ENCODE measurements at regions not wholly inside any gene's neighbourhood (a gene's known extent, or its start where the extent isn't known, plus 50 kb on each side); places are given as distances from the start of the nearest gene placed in this dataset.

DNA sequence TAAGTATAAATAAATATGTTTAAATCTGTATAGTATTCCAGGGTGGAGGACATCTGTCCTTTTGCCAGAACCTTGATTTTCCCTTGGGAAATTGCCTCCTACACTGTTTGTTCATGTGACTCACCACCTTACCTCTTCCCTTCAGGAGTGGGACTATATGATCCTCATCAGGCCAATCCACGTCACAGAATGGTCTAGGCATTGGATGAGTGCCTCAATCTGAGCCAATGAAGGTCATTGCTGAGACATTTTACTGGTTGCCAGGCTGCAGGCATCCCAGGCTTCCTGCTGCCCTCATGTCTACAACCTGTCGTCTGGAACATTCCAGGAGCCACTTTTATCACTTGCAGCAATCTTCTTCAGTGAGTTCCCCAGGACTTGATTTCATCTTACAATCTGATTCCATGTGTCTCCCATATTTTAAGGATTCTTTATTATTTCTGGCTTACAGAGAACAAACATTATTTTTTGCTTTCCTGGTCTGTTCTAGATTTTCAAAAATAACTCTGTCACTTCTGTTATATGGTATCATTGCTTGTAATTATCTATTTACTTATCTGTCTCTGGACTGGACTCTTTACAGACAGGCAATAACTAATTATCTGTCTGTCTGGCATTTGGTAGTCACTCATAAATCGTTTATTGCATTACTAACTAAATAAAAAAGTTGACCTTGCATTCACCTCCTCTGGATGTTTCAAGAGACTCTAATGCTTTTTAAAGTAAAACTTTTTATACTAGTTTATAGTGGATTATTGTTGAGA is 107.3 kb upstream of the APC start:
- Histone ChIP-seq H3K36me3 (no peaks in the 10 kb centered on the region), H3K4me1 (ENCODE audit: low read depth) (peaks cover 22% of the 10 kb centered on the region), H3K27me3 (no peaks in the 10 kb centered on the region), H3K4me3 (no peak overlapping the region), H3K27ac (no peak overlapping the region), H3K9me3 (ENCODE audit: low read depth) (no peaks in the 10 kb centered on the region)
- TF ChIP-seq CTCF (IDR thresholded peaks at IDR 0.05; ENCODE audit: low read depth, low read length) = no peak
- no peak for DNase-seq (ENCODE audit: low read depth in 1 of 2, low spot score in 1 of 2)

- Histone ChIP-seq H3K36me3 (no peaks in the 10 kb centered on the region), H3K9me3 (ENCODE audit: low read depth) (no peaks in the 10 kb centered on the region), H3K27me3 (no peaks in the 10 kb centered on the region), H3K4me3 (no peak overlapping the region), H3K4me1 (ENCODE audit: low read depth) (peaks cover 24% of the 10 kb centered on the region), H3K27ac (no peak overlapping the region)
- no peak for DNase-seq (ENCODE audit: low read depth in 1 of 2, low spot score in 1 of 2)
- no peak for TF ChIP-seq CTCF (IDR thresholded peaks at IDR 0.05; ENCODE audit: low read depth, low read length)
Observed at GRCh38 chr5:112634166-112634565, 103.5 kb upstream of the APC start.

DNA sequence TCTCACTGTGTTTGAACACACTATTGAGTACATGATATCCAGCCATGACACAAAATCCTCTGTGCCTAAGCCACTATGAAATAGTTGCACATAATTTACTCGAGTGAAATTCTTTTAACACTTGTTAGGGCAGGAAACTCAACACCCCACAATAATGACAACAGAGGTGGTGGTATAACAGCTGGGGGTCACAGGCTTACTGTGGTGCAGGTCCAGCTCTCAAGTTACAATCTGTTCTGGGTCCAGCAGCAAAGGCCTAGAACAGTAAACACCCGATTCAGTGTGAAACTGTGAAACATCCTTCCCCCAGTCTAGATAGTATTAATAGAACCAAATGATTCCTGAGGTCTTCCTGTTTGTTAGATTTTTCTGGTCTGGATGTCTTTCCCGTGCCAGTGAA is 102.9 kb upstream of the APC start:
- no peak for DNase-seq (ENCODE audit: low read depth in 1 of 2, low spot score in 1 of 2)
- peaks cover 24% of the 10 kb centered on the region for H3K4me1 ChIP-seq (ENCODE audit: low read depth)
- H3K27ac ChIP-seq = peak overlapping the region; percentile 8
- H3K36me3 ChIP-seq = no peaks in the 10 kb centered on the region
- H3K27me3 ChIP-seq = no peaks in the 10 kb centered on the region
- H3K4me3 ChIP-seq = no peak overlapping the region
- TF ChIP-seq CTCF (IDR thresholded peaks at IDR 0.05; ENCODE audit: low read depth, low read length) = no peak
- no peaks in the 10 kb centered on the region for H3K9me3 ChIP-seq (ENCODE audit: low read depth)

GRCh38 chr5:112635276-112635675 is 102.4 kb upstream of the APC start:
- Histone ChIP-seq H3K9me3 (ENCODE audit: low read depth) (no peaks in the 10 kb centered on the region), H3K4me1 (ENCODE audit: low read depth) (peaks cover 24% of the 10 kb centered on the region), H3K4me3 (no peak overlapping the region), H3K36me3 (no peaks in the 10 kb centered on the region), H3K27ac (peak overlapping the region; percentile 8), H3K27me3 (no peaks in the 10 kb centered on the region)
- peak; percentile 39 to 49 for DNase-seq (ENCODE audit: low read depth in 1 of 2, low spot score in 1 of 2)
- no peak for TF ChIP-seq CTCF (IDR thresholded peaks at IDR 0.05; ENCODE audit: low read depth, low read length)

GRCh38 chr5:112635771-112636731 is 101.6 kb upstream of the APC start:
- no peaks in the 10 kb centered on the region for H3K9me3 ChIP-seq (ENCODE audit: low read depth)
- H3K4me3 ChIP-seq = no peak overlapping the region
- no peaks in the 10 kb centered on the region for H3K27me3 ChIP-seq
- TF ChIP-seq CTCF (IDR thresholded peaks at IDR 0.05; ENCODE audit: low read depth, low read length) = no peak
- DNase-seq (ENCODE audit: low read depth in 1 of 2, low spot score in 1 of 2) = peak in 1 of 2 donors; percentile 33
- no peaks in the 10 kb centered on the region for H3K36me3 ChIP-seq
- H3K27ac ChIP-seq = peak overlapping the region; percentile 50
- H3K4me1 ChIP-seq (ENCODE audit: low read depth) = peaks cover 24% of the 10 kb centered on the region

Measured in cardiac muscle cell (in vitro differentiated cells and primary cell).